Neural progenitor cell (in vitro differentiated cells): ENCODE measurements at regions not wholly inside any gene's neighbourhood (a gene's known extent, or its start where the extent isn't known, plus 50 kb on each side); places are given as distances from the start of the nearest gene placed in this dataset.

ENCODE experiments used
- EZH2 ChIP-seq: fragments of 200-600 bp; sonication (generic); IDR thresholded peaks from 2 replicates; pipeline ENCODE4 v1.6.1; 2017; ENCODE audit warnings: antibody characterized with exemption, mild to moderate bottlenecking, moderate library complexity
- EZH2phosphoT487 ChIP-seq: fragments of 200-600 bp; sonication (generic); IDR thresholded peaks from 2 replicates; pipeline ENCODE4 v1.6.1; 2017; ENCODE audit warnings: antibody characterized with exemption
- TF ChIP-seq, protein P1 (sequence below): fragments of 200-600 bp; sonication (generic); IDR thresholded peaks from 2 replicates; pipeline ENCODE4 v1.5.1; 2017; ENCODE audit warnings: antibody characterized with exemption, mild to moderate bottlenecking

DNA sequence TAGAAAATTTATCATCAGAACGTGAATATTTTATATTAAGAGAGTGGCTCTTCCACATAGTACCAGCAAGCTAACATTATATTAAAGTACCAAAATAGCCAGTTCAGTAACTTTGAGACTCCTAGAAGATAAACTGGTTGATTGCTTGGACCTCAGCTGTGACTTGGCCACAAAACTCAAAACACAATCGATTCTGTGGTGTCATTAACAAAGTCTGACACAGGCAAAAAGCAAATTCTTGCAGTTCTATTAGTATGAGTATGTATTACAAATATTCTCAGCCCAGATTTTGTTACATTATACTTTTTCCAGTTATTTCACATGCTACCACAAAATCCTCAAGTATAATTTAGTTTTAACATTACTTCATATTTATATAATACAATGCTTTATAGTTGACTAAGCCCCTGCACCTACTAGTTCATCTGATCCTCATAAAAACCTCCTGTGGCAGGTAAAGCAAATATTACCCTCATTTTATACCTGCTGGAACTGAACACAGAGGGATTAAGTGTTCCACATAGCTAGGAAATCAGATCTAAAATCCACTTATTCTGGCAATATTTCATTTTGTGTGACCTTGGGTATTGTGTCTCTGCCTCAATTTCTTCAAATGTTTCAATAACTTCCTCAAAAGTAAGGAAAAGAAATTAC lies 279.9 kb upstream of the MKLN1 start:
- TF ChIP-seq, protein P1, sequence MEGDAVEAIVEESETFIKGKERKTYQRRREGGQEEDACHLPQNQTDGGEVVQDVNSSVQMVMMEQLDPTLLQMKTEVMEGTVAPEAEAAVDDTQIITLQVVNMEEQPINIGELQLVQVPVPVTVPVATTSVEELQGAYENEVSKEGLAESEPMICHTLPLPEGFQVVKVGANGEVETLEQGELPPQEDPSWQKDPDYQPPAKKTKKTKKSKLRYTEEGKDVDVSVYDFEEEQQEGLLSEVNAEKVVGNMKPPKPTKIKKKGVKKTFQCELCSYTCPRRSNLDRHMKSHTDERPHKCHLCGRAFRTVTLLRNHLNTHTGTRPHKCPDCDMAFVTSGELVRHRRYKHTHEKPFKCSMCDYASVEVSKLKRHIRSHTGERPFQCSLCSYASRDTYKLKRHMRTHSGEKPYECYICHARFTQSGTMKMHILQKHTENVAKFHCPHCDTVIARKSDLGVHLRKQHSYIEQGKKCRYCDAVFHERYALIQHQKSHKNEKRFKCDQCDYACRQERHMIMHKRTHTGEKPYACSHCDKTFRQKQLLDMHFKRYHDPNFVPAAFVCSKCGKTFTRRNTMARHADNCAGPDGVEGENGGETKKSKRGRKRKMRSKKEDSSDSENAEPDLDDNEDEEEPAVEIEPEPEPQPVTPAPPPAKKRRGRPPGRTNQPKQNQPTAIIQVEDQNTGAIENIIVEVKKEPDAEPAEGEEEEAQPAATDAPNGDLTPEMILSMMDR: no peak
- no peak for TF ChIP-seq EZH2phosphoT487
- TF ChIP-seq EZH2: no peak
